Activated CD8-positive, alpha-beta memory T cell treated with anti-CD3 and anti-CD28 coated beads for 48 hours (primary cell): ENCODE measurements at regions not wholly inside any gene's neighbourhood (a gene's known extent, or its start where the extent isn't known, plus 50 kb on each side); places are given as distances from the start of the nearest gene placed in this dataset.

Source experiments
- DNase-seq, 3 experiments: peaks; one replicate each; pipeline ENCODE4 v3.0.0-alpha.2; 2020; ENCODE audit warnings: low read depth in 2 of 3, low spot score in 2 of 3

- DNase-seq, result no peak
These were observed 499.3 kb upstream of the SMIM21 start for GRCh38 chr18:75926811-75927210.

DNA sequence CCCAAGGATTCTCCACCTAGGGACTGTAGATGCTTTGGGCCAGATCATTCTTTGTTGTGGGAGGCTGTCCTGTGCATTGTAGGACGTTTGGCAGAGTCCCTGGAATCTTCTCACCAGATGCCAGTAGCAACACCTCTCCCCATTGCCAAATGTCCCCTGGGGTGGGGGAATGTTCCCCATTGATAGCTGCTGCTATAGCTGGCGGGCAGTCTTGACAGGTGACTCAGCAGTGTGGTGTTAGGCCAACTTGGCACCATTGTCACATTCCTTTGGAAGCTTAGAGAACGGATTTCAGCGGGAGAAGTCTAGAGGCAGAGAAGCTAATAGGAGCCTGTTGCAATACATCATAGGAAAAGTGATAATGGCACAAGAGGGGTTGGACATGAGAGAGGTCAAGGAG, 495.7 kb upstream of the SMIM21 start:
- DNase-seq, result no peak

- no peak for DNase-seq
These were observed 489.1 kb upstream of the SMIM21 start for GRCh38 chr18:75916624-75916982.

GRCh38 chr18:75915941-75916623, 488.6 kb upstream of the SMIM21 start:
- DNase-seq, result no peak

DNA sequence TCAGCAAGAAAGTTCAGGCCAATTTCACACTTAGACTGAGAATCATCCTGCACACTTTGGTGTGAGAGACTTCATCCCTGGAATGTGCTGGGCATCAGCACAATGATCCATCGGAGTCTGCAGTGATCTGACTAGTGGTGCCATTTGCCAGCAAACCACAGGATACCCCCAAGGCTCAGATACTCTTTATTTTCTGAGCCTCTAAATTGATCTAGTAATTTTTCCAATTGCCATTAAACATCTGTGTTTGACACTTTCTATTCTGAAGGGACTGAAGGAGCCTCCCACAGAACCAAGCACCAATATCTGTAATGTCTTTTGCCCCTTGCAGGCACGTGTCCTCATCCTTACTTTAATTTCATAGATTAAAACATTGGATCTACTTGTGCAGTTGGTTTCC, 485.3 kb upstream of the SMIM21 start:
- DNase-seq, result no peak

GRCh38 chr18:75904416-75904815, 476.9 kb upstream of the SMIM21 start:
- DNase-seq, result no peak

- DNase-seq, result no peak
These were observed 471.1 kb upstream of the SMIM21 start for GRCh38 chr18:75898651-75899050.

- no peak for DNase-seq
These were observed 469.9 kb upstream of the SMIM21 start for GRCh38 chr18:75897386-75897785.

- no peak for DNase-seq
These were observed 469.4 kb upstream of the SMIM21 start for GRCh38 chr18:75896865-75897264.

DNA sequence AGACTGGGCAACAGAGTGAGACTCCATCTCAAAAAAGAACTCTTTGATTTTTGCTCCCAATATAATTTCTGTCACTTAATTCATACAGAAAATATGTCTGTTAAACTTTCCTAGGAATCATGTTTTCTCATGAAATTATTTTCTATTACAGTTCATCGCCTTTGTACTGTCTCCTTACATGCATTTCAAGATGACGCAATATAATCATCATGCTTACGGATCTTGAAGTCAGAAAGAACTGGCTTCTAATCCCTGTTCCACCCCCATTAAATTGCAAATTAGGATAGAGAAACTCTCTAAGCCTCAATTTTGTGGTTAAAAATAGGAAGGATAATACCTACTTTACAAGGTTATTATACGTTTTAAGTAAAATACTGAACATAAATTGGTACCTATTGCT, 467.6 kb upstream of the SMIM21 start:
- DNase-seq, result no peak

GRCh38 chr18:75884728-75885127, 457.2 kb upstream of the SMIM21 start:
- DNase-seq, result no peak

- DNase-seq, result no peak
These were observed 453.5 kb upstream of the SMIM21 start for GRCh38 chr18:75880925-75881504.

GRCh38 chr18:75880266-75880665, 452.8 kb upstream of the SMIM21 start:
- DNase-seq, result no peak

GRCh38 chr18:75879196-75879595, 451.7 kb upstream of the SMIM21 start:
- no peak for DNase-seq

GRCh38 chr18:75875559-75875958, 448.1 kb upstream of the SMIM21 start:
- DNase-seq, result no peak

DNA sequence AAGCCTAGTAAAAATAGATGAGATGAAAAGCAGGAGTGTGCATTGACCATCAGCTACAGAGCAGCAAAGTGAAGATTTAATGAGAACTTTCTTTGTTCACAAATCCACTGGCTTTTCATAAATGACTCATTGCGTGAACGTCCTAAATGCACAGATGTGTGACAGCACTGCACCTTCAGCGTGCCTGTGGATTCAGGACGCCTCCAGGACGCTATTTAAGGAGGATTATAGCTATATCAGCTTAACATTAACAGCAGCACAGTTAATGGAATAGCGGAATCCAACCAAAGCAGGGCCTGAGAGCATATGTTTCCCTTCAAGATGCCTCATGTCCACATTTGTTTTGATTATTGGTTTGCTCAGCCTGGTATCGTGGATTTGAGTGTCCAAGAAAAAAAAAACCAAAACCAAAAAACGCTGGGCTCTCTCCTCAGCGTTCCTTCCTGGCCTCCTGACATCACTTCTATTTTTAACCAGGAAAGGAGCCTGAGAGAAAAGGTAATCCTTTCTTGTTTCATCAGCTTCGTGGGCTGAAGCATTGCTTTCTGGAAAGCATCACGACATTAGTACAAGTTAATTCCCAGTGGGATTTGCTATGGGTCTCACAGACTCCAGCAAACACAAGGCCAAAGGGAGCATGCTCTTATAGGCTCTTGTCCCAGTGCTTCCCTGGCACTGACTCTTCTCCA, 447.0 kb upstream of the SMIM21 start:
- DNase-seq, result no peak

- DNase-seq, result no peak
These were observed 444.1 kb upstream of the SMIM21 start for GRCh38 chr18:75871596-75871995.

GRCh38 chr18:75869162-75869561, 441.7 kb upstream of the SMIM21 start:
- DNase-seq, result no peak

- no peak for DNase-seq
These were observed 440.5 kb upstream of the SMIM21 start for GRCh38 chr18:75868031-75868430.

GRCh38 chr18:75865639-75866038, 438.1 kb upstream of the SMIM21 start:
- DNase-seq, result no peak

- DNase-seq, result no peak
These were observed 437.3 kb upstream of the SMIM21 start for GRCh38 chr18:75864816-75865215.

DNA sequence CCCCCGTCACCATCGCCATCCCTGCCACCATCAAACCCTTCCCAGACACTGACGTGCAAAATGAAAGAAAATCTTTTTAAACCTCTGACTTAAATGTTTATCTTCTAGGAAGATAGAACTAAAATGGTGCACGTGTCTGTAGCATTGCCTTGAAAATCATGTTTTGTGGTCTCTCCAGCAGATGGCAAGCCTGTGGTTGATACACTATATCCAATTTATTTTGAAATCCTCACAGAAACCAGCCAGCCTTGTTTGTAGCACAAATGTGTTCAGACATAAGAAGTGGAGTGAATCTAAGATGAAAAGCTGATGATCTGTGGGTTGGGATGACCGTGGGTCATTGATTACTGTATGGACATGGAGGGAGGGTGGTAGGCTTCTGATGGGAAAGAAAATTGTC, 436.2 kb upstream of the SMIM21 start:
- no peak for DNase-seq

DNA sequence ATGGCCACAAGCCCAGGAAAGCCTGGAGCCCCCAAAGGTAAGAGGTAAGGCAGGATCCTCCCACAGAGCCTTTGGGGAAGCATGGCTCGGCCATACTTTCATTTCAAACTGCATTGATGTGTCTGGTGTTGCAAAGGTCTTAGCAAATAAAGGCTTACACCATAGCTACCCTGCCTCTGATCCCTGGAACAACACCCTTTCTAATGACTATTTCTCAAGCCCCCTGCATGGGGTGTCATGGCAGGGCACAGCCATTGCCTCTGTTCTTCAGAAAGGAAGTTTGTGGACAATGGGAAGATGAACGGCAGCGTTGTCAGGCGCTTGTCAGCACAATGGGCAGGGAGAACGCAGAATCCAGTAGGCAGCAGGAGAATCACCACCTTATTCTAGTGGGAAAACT, 435.0 kb upstream of the SMIM21 start:
- DNase-seq, result no peak
